SK-N-SH treated with all-trans-retinoic acid at 6 μM for 48 hours (cell line): ENCODE measurements at regions not wholly inside any gene's neighbourhood (a gene's known extent, or its start where the extent isn't known, plus 50 kb on each side); places are given as distances from the start of the nearest gene placed in this dataset.

Source experiments
- GLIS3 ChIP-seq: fragments of 250-450 bp; sonication (Bioruptor Pico); IDR thresholded peaks from 2 replicates; pipeline ENCODE4 v1.5.0; 2020; ENCODE audit warnings: mild to moderate bottlenecking, moderate library complexity
- PATZ1 ChIP-seq: fragments of 250-450 bp; sonication (Bioruptor Pico); IDR thresholded peaks from 2 replicates; pipeline ENCODE4 v1.8.0; 2020; ENCODE audit warnings: mild to moderate bottlenecking, moderate library complexity, borderline replicate concordance
- ZFP3 ChIP-seq: fragments of 250-450 bp; sonication (Bioruptor Pico); IDR thresholded peaks from 2 replicates; pipeline ENCODE4 v1.5.0; 2020; ENCODE audit warnings: mild to moderate bottlenecking, moderate library complexity
- ZFP30 ChIP-seq: fragments of 450-650 bp; formaldehyde crosslinking; IDR thresholded peaks from 2 replicates; pipeline ENCODE4 v1.5.0; 2022; ENCODE audit warnings: mild to moderate bottlenecking, moderate library complexity
- ZNF565 ChIP-seq: fragments of 450-650 bp; formaldehyde crosslinking; conservative IDR thresholded peaks from 2 replicates; pipeline ENCODE4 v1.5.0; 2020; ENCODE audit warnings: low read depth, mild to moderate bottlenecking, moderate library complexity

DNA sequence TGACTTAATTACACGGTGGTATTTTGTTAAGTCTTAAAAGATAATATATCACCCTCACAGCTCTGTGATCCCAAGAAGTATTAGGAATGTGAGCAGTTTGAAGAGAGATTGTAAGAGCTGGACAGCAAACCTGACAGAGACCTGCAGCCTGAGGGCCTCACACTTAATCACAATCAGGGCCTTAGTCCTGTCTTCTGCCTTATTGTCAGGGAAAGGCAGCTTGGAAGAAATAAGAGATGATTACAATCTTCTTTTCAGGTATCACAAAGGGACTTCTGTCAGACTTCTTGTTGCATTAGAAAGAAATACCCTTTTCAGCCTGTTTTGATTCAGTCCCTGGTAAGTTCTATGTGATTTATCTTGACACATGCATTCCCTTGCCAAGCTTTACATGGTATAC is 1433.8 kb upstream of the SLC39A10 start:
- TF ChIP-seq GLIS3 (CRISPR knock-in tag) = no peak
- no peak for TF ChIP-seq ZFP30 (CRISPR knock-in tag)
- TF ChIP-seq ZFP3 = no peak
- TF ChIP-seq ZNF565 (CRISPR knock-in tag) = no peak
- TF ChIP-seq PATZ1 (CRISPR knock-in tag) = no peak
